Hepatic stellate cell (primary cell): ENCODE measurements at regions not wholly inside any gene's neighbourhood (a gene's known extent, or its start where the extent isn't known, plus 50 kb on each side); places are given as distances from the start of the nearest gene placed in this dataset.
"Not testable (repeated sequence)": the region's sequence is repeated elsewhere in the genome, so short reads cannot be mapped to it uniquely, and the experiment has no call there.

ENCODE experiments used
- DNase-seq: peaks from one replicate; pipeline ENCODE4 v3.0.0; 2011; ENCODE audit warnings: low spot score

DNA sequence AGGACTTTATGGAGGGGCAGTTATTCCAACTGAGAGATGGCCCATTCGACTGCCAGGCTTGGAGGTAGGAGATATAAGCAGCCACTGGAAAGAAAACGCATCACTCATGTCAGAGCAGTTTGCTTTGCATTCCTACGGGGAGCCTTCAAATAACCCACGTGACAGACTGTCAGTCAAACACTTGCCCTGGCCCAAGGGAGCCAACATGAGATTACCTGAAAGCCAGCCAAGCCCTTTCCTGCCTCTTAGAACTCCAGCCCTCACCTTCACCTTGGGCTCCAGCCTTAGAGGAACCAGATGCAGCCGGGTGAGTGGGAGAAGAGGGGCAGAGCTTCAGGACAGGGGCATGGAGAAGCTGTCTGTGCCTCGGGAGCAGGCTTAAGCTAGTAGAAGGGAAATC lies 95.3 kb upstream of the CXCL13 start:
- no peak for DNase-seq

DNA sequence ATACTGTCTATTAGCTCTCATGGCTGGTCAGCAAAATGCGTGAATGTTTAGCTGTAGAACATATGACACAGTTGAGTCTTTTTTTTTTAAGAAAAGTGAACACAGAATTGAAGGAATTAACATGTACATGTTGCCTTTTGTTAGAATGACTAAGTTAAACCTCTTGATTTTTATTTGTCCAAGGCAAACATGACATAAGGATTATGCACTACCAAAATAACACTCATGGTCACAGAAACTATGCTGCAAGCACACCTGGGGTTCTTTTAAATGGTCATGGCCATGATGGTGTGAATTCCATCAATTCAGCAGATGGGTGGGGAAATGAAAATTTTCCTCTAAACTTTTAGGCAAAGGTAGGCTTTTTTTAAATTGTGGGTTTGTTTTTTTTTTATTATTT lies 80.1 kb upstream of the CXCL13 start:
- DNase-seq: no peak

DNA sequence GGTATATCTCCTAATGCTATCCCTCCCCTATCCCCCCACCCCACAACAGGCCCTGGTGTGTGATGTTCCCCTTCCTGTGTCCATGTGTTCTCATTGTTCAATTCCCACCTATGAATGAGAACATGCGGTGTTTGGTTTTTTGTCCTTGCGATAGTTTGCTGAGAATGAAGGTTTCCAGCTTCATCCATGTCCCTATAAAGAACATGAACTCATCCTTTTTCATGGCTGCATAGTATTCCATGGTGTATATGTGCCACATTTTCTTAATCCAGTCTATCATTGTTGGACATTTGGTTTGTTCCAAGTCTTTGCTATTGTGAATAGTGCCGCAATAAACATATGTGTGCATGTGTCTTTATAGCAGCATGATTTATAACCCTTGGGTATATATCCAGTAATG lies 77.7 kb upstream of the CXCL13 start:
- DNase-seq: not testable (repeated sequence)

DNA sequence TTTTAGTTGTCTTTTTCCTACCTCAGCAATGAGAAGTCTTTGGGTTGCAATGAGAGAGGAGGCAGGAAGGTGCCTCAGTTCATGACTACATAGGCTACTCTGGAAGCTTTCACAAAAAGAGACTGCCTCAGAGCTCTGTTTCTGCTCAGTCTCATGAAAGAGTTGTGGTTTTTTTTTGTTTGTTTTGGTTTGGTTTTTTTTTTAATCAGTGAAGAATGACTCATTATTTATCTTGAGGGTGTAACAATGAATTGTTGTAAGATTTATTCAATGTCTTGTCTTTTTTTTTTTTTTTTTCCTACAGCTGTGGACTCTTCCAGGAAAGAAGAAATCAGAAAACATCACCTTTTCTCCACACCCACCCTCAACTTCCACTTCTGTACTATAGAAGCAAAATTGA lies 67.5 kb upstream of the CXCL13 start:
- no peak for DNase-seq

DNA sequence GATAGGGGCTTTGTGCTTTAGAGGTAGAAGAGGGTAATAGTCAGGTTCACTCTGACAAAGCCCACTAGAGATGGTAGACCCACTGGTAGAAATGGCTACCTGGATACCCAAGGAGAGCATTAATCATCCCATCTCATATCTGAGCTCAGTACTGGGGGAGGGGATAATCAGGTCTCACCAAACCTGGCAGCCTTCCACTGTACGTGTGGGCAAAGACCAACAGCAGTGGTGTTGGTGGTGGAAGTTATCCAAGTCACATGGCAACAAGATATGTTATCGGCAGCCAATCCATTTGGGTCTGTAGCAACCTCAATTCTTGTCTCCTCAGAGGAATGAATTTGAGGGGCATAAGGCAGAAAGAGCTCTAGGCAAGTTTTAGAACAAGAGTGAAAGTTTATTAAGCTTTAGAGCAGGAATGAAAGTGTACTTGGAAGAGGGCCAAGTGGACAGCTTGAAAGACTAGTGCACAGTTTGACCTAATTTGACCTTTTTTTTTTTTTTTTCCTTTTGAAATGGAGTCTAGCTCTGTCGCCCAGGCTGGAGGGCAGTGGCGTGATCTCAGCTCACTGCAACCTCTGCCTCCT lies 67.0 kb upstream of the CXCL13 start:
- DNase-seq: no peak
